ENCODE measurements at regions not wholly inside any gene's neighbourhood (a gene's known extent, or its start where the extent isn't known, plus 50 kb on each side); places are given as distances from the start of the nearest gene placed in this dataset.
"Not testable (repeated sequence)": the region's sequence is repeated elsewhere in the genome, so short reads cannot be mapped to it uniquely, and the experiment has no call there.

DNA sequence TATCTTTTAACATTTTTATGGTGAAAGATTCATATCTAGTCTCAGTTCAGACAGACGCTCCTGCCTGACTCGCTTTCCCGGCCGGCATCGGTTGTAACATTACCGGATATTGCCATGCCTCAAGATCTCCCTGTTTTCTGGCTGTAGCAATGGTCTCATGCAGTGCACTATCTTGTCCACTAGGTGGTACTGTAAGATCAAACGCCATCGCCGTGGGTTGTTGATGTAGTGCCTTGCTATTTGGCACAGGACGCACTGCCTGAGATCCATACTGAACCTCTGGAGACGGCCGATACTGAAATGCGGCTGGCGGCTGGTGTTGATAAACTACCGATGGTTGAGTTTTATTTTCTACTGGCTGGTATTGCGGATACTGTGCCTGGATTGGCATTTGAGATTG, 75.9 kb upstream of the ZNF195 start:
- H3K9me2 ChIP-seq (ENCODE audit: insufficient read depth); ATAC-seq; H3K79me2 ChIP-seq (replicated peaks; ENCODE audit: insufficient read depth); H2AFZ ChIP-seq; H3K9me3 Mint-ChIP-seq; H3K36me3 Mint-ChIP-seq (ENCODE audit: low read depth); H3K27ac ChIP-seq (ENCODE audit: low read depth); H4K20me1 ChIP-seq (replicated peaks; ENCODE audit: insufficient read depth); H3K27ac Mint-ChIP-seq; H3K4me3 Mint-ChIP-seq; H3K4me3 ChIP-seq; H3K27me3 Mint-ChIP-seq (ENCODE audit: insufficient read depth, low read depth, poor library complexity); H3K36me3 ChIP-seq (ENCODE audit: insufficient read depth); H3F3A ChIP-seq (replicated peaks; ENCODE audit: low read depth); H3K4me1 ChIP-seq (ENCODE audit: insufficient read depth); H3K27me3 ChIP-seq (ENCODE audit: insufficient read depth); H3K4me2 ChIP-seq: not testable (repeated sequence)
- peaks cover 22% of the 10 kb centered on the region for H3K4me1 Mint-ChIP-seq
- TF ChIP-seq, protein P1, sequence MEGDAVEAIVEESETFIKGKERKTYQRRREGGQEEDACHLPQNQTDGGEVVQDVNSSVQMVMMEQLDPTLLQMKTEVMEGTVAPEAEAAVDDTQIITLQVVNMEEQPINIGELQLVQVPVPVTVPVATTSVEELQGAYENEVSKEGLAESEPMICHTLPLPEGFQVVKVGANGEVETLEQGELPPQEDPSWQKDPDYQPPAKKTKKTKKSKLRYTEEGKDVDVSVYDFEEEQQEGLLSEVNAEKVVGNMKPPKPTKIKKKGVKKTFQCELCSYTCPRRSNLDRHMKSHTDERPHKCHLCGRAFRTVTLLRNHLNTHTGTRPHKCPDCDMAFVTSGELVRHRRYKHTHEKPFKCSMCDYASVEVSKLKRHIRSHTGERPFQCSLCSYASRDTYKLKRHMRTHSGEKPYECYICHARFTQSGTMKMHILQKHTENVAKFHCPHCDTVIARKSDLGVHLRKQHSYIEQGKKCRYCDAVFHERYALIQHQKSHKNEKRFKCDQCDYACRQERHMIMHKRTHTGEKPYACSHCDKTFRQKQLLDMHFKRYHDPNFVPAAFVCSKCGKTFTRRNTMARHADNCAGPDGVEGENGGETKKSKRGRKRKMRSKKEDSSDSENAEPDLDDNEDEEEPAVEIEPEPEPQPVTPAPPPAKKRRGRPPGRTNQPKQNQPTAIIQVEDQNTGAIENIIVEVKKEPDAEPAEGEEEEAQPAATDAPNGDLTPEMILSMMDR (conservative IDR thresholded peaks at IDR 0.05; ENCODE audit: low read depth in 2 of 2) = peak; percentile 70 to 75
- DNase-seq (ENCODE audit: low spot score) = peak; percentile 72

DNA sequence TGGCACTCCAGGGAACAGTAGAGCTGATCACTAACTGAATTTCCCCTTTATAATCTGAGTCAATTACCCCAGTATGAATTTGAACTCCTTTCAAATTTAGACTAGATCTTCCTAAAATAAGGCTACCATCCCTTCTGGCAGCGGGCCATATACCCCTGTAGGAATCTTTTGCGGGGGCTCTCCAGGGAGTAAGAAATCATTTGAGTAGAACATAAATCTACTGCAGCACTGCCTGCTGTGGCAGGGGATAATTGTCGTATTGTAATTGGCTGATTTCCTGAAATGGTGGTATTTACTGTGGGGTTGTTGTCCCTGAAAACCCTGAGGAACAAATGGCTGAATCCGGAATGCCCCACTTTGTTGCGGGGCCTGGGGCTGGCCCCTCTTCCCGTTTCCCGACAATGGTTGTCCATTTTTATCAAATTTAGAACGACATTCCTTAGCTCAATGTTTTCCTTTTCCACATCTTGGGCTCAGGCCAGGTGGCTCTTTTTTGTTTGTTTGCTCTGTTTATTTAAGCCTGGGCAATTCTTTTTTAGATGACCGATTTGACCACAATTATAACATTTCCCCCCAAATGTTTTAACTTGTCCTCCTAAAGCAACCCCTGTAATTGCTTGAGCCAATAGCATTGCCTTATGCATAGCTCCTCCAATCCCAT, 74.8 kb upstream of the ZNF195 start:
- not testable (repeated sequence) for H3K79me2 ChIP-seq (replicated peaks; ENCODE audit: insufficient read depth); H3K4me2 ChIP-seq; H3K36me3 Mint-ChIP-seq (ENCODE audit: low read depth); H3K27me3 ChIP-seq (ENCODE audit: insufficient read depth); H2AFZ ChIP-seq; H3K27ac ChIP-seq (ENCODE audit: low read depth); DNase-seq (ENCODE audit: low spot score); H3K36me3 ChIP-seq (ENCODE audit: insufficient read depth); H3K27me3 Mint-ChIP-seq (ENCODE audit: insufficient read depth, low read depth, poor library complexity); ATAC-seq; H3K9me2 ChIP-seq (ENCODE audit: insufficient read depth); H3K27ac Mint-ChIP-seq; H3F3A ChIP-seq (replicated peaks; ENCODE audit: low read depth); H4K20me1 ChIP-seq (replicated peaks; ENCODE audit: insufficient read depth); H3K4me3 Mint-ChIP-seq; H3K4me3 ChIP-seq; H3K4me1 ChIP-seq (ENCODE audit: insufficient read depth); H3K9me3 Mint-ChIP-seq
- H3K4me1 Mint-ChIP-seq = peaks cover 22% of the 10 kb centered on the region

DNA sequence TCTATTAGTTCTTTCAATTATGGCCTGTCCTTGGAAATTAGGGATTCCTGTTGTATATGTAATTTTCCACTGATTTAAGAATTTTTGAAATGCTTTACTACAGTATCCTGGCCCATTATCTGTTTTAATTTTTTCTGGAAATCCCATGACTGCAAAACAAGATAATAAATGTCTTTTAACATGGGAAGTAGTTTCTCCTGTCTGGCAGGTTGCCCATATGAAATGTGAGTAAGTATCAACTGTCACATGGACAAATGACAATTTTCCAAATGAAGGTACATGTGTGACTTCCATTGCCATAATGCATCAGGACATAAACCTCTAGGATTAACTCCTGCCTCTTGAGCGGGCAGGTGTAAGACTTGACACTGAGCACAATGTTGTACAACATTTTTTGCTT, 71.9 kb upstream of the ZNF195 start:
- not testable (repeated sequence) for H3K27ac Mint-ChIP-seq; H3K4me3 Mint-ChIP-seq; H3K36me3 Mint-ChIP-seq (ENCODE audit: low read depth); DNase-seq (ENCODE audit: low spot score); H3K4me1 ChIP-seq (ENCODE audit: insufficient read depth); H3K27ac ChIP-seq (ENCODE audit: low read depth); H3K27me3 Mint-ChIP-seq (ENCODE audit: insufficient read depth, low read depth, poor library complexity); H3K36me3 ChIP-seq (ENCODE audit: insufficient read depth); H3K79me2 ChIP-seq (replicated peaks; ENCODE audit: insufficient read depth); ATAC-seq; H3K9me3 Mint-ChIP-seq; H3F3A ChIP-seq (replicated peaks; ENCODE audit: low read depth); H3K4me2 ChIP-seq; H3K9me2 ChIP-seq (ENCODE audit: insufficient read depth); H3K4me3 ChIP-seq; H2AFZ ChIP-seq; H3K27me3 ChIP-seq (ENCODE audit: insufficient read depth); H4K20me1 ChIP-seq (replicated peaks; ENCODE audit: insufficient read depth)
- H3K4me1 Mint-ChIP-seq = peaks cover 20% of the 10 kb centered on the region

DNA sequence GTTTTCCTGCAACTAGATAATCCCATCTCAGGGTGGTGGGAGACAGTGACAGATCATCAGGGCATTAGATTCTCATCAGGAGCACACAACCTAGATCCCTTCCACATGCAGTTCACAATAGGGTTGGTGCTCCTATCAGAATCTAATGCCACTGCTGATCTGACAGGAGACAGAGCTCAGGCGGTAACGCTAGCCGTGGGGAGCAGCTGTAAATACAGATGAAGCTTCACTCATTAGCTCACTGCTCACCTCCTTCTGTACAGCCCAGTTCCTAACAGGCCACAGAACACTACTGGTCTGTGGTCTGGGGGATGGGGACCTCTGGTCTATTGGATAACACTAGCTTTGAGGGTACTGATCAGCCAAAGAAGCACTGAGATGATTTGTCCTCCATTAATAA, 66.6 kb upstream of the ZNF195 start:
- H3K4me3 Mint-ChIP-seq; H3K36me3 ChIP-seq (ENCODE audit: insufficient read depth); H3K27ac Mint-ChIP-seq; DNase-seq (ENCODE audit: low spot score); H3F3A ChIP-seq (replicated peaks; ENCODE audit: low read depth); H3K27me3 Mint-ChIP-seq (ENCODE audit: insufficient read depth, low read depth, poor library complexity); H3K4me2 ChIP-seq; H3K27me3 ChIP-seq (ENCODE audit: insufficient read depth); H3K36me3 Mint-ChIP-seq (ENCODE audit: low read depth); H3K79me2 ChIP-seq (replicated peaks; ENCODE audit: insufficient read depth); H4K20me1 ChIP-seq (replicated peaks; ENCODE audit: insufficient read depth); H3K9me2 ChIP-seq (ENCODE audit: insufficient read depth); H3K9me3 Mint-ChIP-seq; H3K27ac ChIP-seq (ENCODE audit: low read depth); ATAC-seq; H2AFZ ChIP-seq; H3K4me1 ChIP-seq (ENCODE audit: insufficient read depth); H3K4me3 ChIP-seq: not testable (repeated sequence)
- peaks cover 18% of the 10 kb centered on the region for H3K4me1 Mint-ChIP-seq

DNA sequence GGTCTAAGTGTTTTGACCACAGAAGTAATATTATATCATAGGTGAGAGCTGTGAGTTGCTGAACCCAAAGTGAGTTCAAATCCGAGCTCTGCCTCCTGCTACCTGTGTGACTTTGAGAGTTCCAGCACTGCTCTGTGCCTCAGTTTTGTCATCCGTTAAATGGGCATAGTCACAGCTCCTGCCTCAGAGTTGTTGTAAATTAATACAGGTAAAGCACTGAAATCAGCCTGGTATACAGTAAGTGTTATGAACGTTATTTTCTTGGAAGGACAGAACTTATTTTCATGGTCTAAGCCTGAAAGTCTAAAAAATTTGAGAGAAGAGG, 65.4 kb upstream of the ZNF195 start:
- ATAC-seq; H3K79me2 ChIP-seq (replicated peaks; ENCODE audit: insufficient read depth); H3K9me3 Mint-ChIP-seq; H3K4me2 ChIP-seq; H3K27ac Mint-ChIP-seq; H3K27ac ChIP-seq (ENCODE audit: low read depth); H3K4me3 ChIP-seq; H4K20me1 ChIP-seq (replicated peaks; ENCODE audit: insufficient read depth); H3K4me3 Mint-ChIP-seq; H3K4me1 ChIP-seq (ENCODE audit: insufficient read depth); H2AFZ ChIP-seq; H3K9me2 ChIP-seq (ENCODE audit: insufficient read depth); H3K27me3 ChIP-seq (ENCODE audit: insufficient read depth); H3K36me3 Mint-ChIP-seq (ENCODE audit: low read depth); H3F3A ChIP-seq (replicated peaks; ENCODE audit: low read depth); DNase-seq (ENCODE audit: low spot score); H3K27me3 Mint-ChIP-seq (ENCODE audit: insufficient read depth, low read depth, poor library complexity); H3K36me3 ChIP-seq (ENCODE audit: insufficient read depth): not testable (repeated sequence)
- peaks cover 18% of the 10 kb centered on the region for H3K4me1 Mint-ChIP-seq

DNA sequence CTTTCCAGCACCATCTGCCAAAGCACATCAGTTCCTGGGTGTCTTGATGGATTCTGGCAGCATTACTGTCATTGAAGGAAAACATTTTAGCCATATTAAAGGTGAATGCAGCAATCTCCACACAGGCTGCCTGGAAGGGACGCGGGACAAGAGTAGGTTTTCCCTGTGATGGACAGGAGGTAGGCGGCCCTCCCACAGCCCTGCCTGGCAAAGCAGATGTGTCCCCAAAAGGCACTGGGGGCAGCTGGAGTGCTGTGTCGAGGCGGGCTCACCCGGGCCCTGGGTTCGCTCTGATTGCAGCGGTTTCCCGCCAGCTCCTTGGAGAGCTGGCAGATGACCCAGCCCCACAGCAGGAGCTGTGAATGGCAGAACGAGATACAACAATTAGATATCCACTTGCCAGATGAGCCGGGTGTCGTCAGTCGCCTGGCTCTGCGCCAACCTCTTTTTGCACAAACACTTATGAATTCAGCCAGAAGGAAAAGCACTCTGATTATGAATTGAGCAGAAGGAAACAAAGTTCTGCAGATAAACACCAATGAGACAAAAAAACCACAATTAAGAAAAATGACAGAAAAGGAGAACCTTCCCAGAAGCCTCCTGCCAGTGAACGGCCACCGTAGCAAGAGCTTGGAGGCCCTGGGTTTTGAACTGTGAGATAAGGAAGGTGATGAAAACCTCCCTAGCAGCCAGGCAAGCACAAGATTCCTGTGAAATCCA, 64.9 kb upstream of the ZNF195 start:
- not testable (repeated sequence) for H3K27me3 Mint-ChIP-seq (ENCODE audit: insufficient read depth, low read depth, poor library complexity); H3K79me2 ChIP-seq (replicated peaks; ENCODE audit: insufficient read depth); H3K36me3 Mint-ChIP-seq (ENCODE audit: low read depth); H2AFZ ChIP-seq; H3K27ac ChIP-seq (ENCODE audit: low read depth); DNase-seq (ENCODE audit: low spot score); H3K4me1 ChIP-seq (ENCODE audit: insufficient read depth); H3K4me3 ChIP-seq; H3K4me3 Mint-ChIP-seq; H4K20me1 ChIP-seq (replicated peaks; ENCODE audit: insufficient read depth); H3F3A ChIP-seq (replicated peaks; ENCODE audit: low read depth); H3K36me3 ChIP-seq (ENCODE audit: insufficient read depth); H3K9me3 Mint-ChIP-seq; H3K27me3 ChIP-seq (ENCODE audit: insufficient read depth); H3K9me2 ChIP-seq (ENCODE audit: insufficient read depth); ATAC-seq
- Mint-ChIP-seq H3K27ac (0 out of 2 replicates have a peak overlapping the region, but pooled peaks have one; percentile 0), H3K4me1 (peaks cover 18% of the 10 kb centered on the region)
- peak overlapping the region; percentile 50; the same call in 1 of the 2 replicates for H3K4me2 ChIP-seq

All from GM23338 (cell line).